ENCODE measurements at regions not wholly inside any gene's neighbourhood (a gene's known extent, or its start where the extent isn't known, plus 50 kb on each side); places are given as distances from the start of the nearest gene placed in this dataset.
A peak's percentile ranks its signal among the peaks of the same experiment; 100 is the strongest.

DNA sequence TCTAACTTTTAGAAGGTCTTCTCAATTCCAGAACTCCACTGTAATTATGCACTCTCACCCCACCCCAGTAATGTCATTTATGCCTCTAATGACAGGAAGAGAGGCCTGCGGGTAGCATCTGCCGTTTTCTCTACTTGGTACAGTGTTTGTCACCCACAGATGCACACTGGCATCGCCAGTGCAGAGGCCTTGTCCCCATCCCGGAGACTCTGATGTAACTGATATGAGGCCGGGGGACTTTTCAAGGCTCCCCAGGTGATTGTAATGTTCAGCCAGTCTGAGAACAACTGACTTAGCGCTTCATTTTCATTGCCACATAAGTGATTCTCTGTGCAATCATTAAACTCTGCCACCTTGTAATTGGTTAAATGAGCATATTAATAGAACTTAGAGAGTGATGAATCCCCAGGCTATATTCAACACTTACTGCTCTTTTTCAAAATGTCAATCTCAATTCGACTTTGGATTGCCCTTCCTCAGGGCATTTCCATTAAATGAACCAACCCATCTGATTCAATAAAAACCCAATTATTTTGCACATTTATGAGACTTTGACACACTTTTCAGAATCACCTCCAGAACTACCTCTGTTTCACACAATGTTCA, 113.2 kb downstream of the HERPUD2 start:
- DNase-seq = no peak

- no peak for DNase-seq
These were observed 118.8 kb downstream of the HERPUD2 start for GRCh38 chr7:35576031-35576573.

GRCh38 chr7:35571611-35572240, 123.2 kb downstream of the HERPUD2 start:
- no peak for DNase-seq

- no peak for DNase-seq
These were observed 124.0 kb downstream of the HERPUD2 start for GRCh38 chr7:35570937-35571336.

DNA sequence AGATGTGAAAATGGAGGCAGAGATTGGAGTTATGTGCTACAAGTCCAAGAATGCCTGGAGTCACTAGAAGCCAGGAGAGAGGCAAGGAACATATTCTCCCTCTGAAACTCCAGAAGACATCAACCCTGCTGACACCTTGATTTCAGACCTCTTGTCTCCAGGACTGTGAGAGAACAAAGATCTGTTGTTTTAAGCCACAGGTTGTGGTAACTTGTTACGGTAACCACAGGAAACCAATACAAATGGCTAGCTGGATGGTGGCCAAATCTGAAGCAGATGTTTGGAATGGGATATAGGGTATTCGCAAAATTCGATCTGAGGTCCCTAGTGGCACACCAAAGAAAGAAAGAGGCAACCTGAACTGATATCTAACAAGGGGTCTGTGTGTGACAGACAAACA, 129.0 kb downstream of the HERPUD2 start:
- peak; percentile 4 for DNase-seq

DNA sequence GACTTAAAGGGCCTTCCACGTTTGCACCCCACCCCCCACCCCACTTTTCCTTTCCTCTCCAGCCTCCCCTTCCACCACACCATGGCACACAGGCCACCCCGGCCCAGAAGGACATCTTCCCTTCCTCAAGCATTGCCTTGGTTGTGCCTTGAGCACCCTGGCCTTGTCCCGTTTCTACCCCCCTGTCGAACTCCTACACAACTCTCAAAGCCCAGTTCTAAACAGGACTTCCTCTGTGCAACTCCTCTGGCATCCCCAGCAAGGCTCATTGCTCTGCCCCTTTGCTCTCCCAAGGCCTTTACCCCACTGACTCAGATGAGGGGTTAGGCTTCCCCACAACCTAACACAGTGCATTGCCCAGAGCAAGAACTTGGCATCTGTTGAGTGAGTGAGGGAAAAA, 136.1 kb downstream of the HERPUD2 start:
- no peak for DNase-seq

DNA sequence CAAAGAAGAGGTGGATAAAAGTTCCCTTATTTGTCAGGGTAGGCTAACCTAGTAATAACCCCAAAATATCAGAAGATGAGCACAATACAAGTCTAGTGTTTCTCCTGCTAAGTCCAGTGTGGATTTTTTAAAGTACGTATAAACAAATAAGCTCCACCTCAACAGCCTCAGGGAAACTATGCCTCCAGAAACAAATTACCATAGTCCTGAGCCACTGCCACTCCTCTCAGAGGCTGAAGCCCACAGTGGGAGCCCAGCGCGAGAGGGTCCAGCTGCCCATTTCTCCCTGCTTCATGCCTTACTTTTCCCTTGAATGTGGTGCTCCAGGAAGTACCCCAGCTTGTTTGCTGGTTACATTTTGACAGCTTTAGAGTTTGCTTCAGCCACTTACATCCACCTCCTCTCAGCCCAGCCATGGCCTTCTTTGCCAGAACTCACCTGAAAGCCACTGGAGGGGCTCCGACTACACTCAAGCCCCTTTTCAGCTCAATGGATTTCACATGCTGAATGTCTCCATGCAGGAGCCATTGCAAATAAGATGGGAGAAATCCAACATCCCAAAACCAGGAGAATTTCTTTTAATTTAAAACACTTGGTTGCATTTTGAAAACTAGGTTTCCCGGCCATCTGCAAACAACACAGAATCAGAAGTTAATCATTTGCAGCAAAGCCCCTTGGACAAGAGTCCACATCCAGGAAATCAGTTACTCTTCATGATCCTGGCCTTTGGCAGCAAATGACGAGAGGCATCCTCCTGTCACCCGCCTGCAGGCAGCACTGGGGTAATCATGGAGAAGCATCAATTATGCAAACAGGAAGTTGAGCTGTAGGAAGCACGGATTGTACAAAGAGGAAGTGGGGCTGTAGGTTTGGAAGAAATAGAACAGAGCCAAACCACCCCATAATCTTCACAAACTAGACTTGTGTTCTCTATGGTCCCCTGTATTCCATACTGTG, 138.1 kb downstream of the HERPUD2 start:
- no peak for DNase-seq

GRCh38 chr7:35555934-35556333, 139.0 kb downstream of the HERPUD2 start:
- DNase-seq = no peak

DNA sequence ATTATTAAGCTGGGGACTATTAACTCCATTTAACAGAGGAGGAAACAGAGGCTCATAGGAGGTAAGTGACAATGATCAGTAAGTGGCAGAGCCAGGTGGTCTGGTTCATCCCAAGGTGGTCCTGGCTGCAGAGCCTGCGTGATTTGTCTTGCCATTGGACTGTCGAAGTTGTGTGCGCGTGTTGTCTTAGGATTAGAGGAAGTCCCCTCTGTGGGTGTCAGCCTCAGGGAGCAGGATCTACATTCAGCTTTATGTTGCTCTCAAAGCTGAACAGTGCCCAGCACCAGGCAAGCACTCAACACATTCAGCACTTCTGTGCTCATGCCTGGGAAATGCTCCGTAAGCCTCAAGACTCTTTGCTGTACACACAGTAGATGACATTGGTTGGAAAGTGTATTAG, 139.5 kb downstream of the HERPUD2 start:
- no peak for DNase-seq

GRCh38 chr7:35553519-35553918, 141.4 kb downstream of the HERPUD2 start:
- no peak for DNase-seq

DNA sequence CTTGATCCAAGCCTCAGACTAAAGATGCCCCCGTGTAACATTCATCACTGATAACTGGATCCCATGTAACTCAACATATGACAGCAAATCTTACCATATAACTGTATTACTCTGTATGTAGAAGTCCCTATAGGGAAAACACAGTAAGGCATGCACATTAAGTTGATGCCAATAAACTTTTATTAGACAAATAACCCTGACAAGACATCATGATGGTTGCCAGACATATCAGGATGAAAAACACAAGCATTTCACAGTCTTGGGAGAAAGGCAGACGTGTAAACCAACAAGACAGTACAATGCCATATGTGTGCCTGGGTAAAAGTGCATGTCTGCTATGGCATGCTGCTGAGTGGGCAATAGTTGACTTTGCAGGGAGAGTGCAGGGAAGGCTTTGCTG, 142.2 kb downstream of the HERPUD2 start:
- no peak for DNase-seq

DNA sequence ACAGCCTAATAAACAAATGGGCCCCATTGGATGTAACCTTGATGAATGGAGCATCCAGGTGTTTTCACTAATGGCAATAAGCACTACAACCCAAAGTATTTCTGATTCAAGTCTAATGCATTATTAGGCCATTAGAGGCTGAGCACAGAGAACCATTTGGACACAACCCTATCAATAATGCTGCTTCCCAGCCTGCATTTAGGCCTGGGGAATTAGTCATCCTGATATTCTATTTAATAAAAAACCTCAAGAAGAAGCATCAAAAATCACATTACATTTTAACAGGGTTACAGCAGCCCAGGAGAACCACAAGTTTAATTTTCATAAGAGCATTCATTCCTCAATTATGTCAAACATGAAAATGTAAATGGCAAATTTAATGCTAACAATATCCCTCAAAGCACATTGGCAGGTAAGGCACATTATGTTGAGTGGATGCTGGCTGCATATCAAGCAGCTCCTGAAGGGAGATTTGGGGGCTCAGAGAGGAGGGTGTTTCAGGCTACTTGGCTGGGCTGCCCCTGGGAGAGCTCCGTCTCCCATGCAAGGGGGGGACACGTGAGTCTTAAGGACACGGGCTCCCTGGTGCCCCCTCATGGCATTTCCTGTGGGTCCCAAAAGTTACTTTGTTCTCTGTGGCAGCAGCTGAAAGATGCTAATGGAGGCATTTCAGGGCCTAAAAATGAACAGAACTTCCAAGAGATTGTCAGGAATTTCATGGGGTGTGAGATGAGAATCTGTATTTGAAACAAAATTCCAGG, 143.4 kb downstream of the HERPUD2 start:
- no peak for DNase-seq

DNA sequence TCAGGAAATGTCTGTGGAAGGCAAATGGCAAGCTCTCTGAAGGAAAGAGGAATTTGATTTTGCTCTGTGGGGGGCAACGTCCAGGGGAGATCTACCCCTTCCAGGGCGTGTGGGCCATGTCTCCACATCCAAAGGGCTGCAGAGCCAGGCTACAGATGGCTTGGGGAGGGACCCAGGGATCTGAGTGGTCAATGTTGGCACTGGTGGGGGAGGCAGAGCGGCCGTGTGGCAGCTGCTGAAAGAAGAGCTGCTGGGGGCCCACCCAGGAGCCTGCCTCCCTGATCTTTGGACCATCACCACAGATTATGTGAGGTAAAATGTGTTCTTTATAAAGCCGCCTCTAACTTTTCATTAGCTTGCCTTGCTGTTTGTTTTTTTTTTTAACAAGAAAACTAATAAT, 144.1 kb downstream of the HERPUD2 start:
- no peak for DNase-seq

GRCh38 chr7:35549781-35550180, 145.2 kb downstream of the HERPUD2 start:
- no peak for DNase-seq

DNA sequence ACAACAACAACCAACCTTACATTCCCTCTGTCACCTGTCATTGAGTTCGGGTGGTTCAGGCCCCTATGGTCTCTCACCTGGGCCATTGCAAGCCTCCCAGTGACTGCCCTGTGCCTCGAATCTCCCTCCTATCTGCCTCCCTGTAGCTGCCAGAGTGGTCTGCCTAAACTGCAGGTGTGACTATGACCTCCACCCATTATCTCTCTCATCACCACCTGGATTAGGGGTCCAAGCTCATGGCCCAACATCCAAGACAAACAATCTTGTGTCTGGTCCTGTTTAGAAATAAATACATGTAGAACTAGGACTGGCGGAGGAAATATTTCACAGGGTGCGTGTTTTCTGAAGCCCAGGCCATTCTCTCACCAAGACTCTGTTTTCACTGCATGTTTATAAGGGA, 146.6 kb downstream of the HERPUD2 start:
- DNase-seq = no peak

DNA sequence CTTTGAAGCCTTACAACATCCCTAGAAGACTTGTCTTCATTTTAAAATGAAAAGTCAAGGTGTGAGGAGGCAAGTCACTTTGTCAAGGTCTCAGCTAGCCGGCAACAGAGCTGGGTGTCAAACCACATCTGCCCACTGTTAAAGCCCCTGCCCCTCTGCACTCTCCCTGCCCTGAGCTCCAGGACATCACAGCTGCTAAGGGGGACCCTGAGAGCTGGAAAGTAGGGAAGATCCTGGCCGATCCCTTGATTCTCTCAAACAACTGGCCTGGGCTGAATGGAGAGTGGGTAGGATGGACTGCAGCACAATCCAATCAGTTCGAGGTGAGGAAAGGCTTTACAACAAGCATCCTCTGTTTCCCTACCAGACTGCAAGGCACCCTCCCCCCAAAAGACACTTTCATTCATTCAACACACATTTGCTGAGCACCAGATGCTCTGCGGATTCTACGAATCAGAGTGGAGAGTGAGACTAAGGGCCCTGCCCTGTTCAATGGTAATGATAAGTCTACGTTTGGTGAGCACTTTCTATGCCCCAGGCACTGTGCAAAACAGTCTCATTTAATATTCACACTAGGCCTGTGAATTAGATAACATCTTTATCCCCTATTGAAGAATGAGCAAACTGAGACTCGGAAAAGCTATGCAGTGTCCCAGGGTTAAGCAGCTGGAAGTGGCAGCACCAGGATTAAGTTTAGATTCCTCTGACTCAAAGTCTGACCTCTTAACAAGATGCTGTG, 148.1 kb downstream of the HERPUD2 start:
- no peak for DNase-seq

- no peak for DNase-seq
These were observed 149.1 kb downstream of the HERPUD2 start for GRCh38 chr7:35545831-35546230.

- DNase-seq = no peak
These were observed 150.8 kb downstream of the HERPUD2 start for GRCh38 chr7:35544028-35544742.

DNA sequence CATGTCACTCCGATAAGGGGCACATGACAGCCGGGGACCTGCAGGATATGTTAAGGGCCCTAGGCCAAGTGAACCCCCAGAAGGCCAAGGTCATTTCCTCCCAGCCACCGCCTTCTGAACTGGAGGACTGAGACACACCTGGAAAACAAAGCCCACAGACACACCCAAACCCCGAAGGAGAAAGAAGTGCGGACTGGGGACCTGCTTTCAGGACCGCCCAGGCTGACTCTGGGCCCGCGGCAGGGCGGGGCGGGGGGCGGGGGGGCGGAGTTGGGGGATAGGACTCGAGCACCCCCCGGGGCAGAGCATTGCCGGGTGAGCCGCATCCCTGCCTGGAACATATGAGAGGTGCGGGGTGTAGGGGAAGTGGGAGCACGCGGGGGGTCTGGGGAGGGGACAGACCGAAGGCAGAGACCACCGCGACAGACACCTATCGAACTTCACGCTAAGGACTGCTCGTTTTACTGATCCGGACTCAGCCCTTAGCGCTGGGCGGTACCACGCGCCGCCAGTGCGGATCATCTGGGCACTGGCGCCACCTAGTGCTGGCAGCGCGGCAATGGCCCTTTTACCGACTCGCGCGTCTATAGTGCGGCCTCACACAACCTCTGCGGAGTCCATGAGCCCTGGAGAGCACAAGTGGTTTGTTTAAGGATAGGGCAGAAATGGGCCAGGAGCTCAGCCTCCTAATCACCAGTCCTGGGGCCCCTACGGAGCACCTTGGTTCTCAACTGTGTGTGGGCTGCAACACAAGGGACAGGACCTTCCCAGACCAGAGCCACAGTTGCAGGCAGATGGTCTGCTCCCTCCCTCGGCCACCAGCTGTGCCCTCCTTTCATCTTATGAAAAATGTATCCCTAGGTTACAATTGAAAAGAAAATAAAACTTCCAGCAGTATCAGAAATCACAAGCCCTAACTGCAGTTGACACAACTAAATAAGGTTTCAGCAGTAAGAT, 157.6 kb downstream of the HERPUD2 start:
- peak; percentile 84 for DNase-seq

DNA sequence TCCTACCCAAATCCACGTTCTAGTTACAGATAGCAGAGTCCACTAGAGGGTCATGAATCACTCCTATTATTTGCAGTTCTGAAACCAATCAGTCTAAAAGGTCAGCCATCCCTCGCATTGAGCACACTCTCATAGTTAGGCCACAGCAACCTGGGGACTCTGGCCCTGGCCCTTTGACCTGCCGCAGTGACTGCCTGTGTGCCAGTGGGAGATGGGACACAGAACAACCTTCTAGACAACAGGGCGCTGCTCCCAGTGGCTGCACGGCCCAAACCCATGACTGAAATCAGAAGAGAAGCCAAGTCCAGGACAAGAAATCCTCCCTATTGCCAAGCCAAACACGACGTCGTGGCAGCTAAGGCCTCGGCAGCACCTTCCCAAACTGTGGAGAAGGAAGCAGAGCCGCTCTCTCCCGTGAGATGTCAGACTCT, 158.5 kb downstream of the HERPUD2 start:
- no peak for DNase-seq
